ENCODE measurements at regions not wholly inside any gene's neighbourhood (a gene's known extent, or its start where the extent isn't known, plus 50 kb on each side); places are given as distances from the start of the nearest gene placed in this dataset.

DNA sequence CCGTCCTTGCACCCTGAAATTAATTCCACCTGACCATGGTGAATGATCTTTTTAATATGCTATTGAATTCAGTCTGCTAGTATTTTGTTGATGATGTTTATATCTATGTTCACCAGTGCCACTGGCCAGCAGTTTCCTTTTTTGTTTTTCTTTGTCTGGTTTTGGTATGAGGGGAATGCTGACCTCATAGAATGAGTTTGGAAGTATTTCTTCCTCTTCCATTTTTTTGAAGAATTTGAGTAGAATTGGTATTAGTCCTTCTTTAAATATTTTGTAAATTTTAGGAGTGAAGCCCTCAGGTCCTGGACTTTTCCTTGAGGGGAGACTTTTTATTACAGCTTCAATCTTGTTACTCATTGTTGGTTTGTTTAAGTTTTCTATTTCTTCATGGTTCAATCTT, 231.6 kb downstream of the MRPL39 start:
- TF ChIP-seq, protein P1, sequence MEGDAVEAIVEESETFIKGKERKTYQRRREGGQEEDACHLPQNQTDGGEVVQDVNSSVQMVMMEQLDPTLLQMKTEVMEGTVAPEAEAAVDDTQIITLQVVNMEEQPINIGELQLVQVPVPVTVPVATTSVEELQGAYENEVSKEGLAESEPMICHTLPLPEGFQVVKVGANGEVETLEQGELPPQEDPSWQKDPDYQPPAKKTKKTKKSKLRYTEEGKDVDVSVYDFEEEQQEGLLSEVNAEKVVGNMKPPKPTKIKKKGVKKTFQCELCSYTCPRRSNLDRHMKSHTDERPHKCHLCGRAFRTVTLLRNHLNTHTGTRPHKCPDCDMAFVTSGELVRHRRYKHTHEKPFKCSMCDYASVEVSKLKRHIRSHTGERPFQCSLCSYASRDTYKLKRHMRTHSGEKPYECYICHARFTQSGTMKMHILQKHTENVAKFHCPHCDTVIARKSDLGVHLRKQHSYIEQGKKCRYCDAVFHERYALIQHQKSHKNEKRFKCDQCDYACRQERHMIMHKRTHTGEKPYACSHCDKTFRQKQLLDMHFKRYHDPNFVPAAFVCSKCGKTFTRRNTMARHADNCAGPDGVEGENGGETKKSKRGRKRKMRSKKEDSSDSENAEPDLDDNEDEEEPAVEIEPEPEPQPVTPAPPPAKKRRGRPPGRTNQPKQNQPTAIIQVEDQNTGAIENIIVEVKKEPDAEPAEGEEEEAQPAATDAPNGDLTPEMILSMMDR (IDR thresholded peaks at IDR 0.05) = no peak
- TF ChIP-seq POLR2A (IDR thresholded peaks at IDR 0.05) (no peak), POLR2AphosphoS5 (IDR thresholded peaks at IDR 0.05) (no peak), EP300 (IDR thresholded peaks at IDR 0.05) (no peak)
- Histone ChIP-seq H3K4me1 (no peaks in the 10 kb centered on the region), H3K9me3 (no peaks in the 10 kb centered on the region), H3K4me3 (no peak overlapping the region), H3K27ac (no peak overlapping the region), H3K36me3 (no peaks in the 10 kb centered on the region), H3K27me3 (no peaks in the 10 kb centered on the region)
- 86 to 94% methylated on average over 1 of the region's 1 CpG for WGBS, 2 donors (ENCODE audit: low coverage in 1 of 2)
- no peak for ATAC-seq

DNA sequence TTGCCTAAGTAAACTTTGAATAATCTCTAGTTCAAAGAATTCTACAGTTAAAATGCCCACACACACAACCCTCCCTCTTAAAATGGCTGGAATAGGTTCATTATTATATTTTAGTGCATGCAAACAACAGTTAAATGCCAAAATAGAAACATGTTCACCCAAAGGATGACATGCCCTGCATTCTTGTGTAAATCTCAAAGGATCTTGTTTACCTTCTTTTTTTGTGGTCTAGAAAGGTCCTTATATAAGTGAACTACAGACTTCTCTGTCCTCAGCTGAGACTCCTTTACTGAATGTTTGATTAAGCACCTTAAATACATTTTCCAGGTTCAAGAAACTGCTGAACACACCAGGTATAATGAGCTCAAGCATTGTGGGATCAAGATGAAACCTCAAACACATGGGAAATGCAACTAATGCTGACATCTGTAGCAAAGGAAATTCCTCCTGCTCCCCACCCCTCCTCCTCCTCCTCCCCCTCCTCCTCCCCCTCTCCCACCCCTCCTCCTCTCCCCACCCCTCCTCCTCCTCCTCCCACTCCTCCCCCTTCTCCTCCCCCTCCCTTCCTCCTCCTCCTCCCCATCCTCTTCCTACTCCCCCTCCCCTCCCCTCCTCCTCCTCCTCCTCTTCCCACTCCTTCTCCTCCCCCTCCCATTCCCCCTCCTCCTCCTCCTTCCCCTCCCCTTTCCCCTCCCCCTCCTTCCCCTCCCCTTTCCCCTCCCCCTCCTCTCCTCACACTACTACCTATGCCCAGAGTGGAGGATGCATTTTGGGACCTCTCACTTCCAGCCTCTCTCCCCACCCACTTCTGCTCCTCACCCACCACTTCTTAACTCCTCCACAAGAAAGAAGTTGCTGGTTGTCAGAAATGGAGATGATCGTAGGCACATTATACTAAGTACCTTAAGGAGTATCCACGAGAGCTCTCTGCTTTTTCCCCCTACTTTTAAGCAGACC, 233.9 kb downstream of the MRPL39 start:
- TF ChIP-seq EP300 (IDR thresholded peaks at IDR 0.05) = no peak
- TF ChIP-seq, protein P1 (IDR thresholded peaks at IDR 0.05) = no peak
- no peak for TF ChIP-seq POLR2AphosphoS5 (IDR thresholded peaks at IDR 0.05)
- no peak for TF ChIP-seq POLR2A (IDR thresholded peaks at IDR 0.05)
- Histone ChIP-seq H3K27ac (no peak overlapping the region), H3K4me3 (no peak overlapping the region), H3K9me3 (no peaks in the 10 kb centered on the region), H3K4me1 (peaks cover 0 to 3% (median 0%) of the 10 kb centered on the region in 3 donors), H3K36me3 (no peaks in the 10 kb centered on the region), H3K27me3 (no peaks in the 10 kb centered on the region)
- no peak for ATAC-seq
- 72 to 89% methylated on average over 2 of the region's 2 CpGs for WGBS, 2 donors (ENCODE audit: low coverage in 1 of 2)

DNA sequence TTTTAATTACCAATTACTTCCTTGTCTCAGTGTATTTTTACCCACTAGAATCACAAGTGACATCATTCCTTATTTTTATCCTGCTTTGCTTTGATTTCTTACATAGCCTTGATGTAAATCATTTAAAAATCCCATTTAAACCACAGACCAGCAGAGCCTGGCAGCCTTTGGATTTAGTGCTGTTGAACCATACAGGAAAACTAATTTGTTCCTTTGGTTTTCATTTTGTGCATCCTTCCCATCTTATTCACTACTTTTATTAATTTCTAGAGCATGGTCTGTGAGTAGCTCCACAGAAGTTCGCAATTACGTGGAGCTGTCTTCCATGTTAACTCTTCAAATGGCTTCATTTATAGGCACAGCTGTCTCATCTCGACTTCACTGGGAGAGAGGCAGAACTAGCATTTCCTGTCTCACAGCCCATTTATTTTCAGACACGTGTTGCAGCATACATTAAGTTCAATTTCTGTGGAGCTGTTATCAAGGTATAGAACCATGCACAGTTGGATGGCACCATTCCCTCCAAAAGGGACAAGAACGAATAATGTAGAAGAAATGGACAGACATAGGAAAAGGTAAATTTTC, 235.3 kb downstream of the MRPL39 start:
- TF ChIP-seq EP300 (IDR thresholded peaks at IDR 0.05) = no peak
- Histone ChIP-seq H3K9me3 (no peaks in the 10 kb centered on the region), H3K27ac (no peak overlapping the region), H3K27me3 (no peaks in the 10 kb centered on the region), H3K4me3 (no peak overlapping the region), H3K36me3 (no peaks in the 10 kb centered on the region), H3K4me1 (peaks cover 0 to 3% (median 0%) of the 10 kb centered on the region in 3 donors)
- WGBS, 2 donors (ENCODE audit: low coverage in 1 of 2) = 37 to 47% methylated on average over 2 to 5 of the region's 5 CpGs
- ATAC-seq = no peak

DNA sequence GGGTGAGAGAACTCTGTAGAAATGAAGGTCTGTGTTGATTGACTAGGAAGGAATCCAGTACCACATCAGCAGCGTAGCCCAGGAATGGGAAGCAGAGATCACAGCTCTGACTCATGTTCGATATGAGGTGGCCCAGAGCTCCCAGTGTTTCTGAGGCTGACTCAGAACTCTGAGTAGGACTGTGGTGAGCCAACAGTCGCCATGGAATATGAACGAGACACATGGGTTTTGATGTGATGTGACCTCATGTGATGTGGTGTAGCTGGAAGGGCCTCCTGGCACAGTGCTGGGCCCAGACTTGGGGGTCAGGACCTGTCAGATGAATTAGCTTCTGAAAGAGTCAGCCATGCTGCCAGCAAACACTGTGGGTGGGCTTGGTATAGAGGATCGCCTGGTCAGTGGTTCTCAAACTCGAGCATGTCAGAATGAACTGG, 237.0 kb downstream of the MRPL39 start:
- no peak for ATAC-seq
- peaks cover 0 to 3% (median 0%) of the 10 kb centered on the region in 3 donors for H3K4me1 ChIP-seq
- no peaks in the 10 kb centered on the region for H3K27me3 ChIP-seq
- no peaks in the 10 kb centered on the region for H3K36me3 ChIP-seq
- peak overlapping the region in 1 of 4 donors; percentile 17 for H3K27ac ChIP-seq
- no peaks in the 10 kb centered on the region for H3K9me3 ChIP-seq
- TF ChIP-seq EP300 (IDR thresholded peaks at IDR 0.05) (no peak), POLR2A (IDR thresholded peaks at IDR 0.05) (no peak), POLR2AphosphoS5 (IDR thresholded peaks at IDR 0.05) (no peak)
- TF ChIP-seq, protein P1 (IDR thresholded peaks at IDR 0.05) = no peak
- no peak overlapping the region for H3K4me3 ChIP-seq
- WGBS, 2 donors (ENCODE audit: low coverage in 1 of 2) = 35 to 45% methylated on average over 3 to 6 of the region's 6 CpGs

DNA sequence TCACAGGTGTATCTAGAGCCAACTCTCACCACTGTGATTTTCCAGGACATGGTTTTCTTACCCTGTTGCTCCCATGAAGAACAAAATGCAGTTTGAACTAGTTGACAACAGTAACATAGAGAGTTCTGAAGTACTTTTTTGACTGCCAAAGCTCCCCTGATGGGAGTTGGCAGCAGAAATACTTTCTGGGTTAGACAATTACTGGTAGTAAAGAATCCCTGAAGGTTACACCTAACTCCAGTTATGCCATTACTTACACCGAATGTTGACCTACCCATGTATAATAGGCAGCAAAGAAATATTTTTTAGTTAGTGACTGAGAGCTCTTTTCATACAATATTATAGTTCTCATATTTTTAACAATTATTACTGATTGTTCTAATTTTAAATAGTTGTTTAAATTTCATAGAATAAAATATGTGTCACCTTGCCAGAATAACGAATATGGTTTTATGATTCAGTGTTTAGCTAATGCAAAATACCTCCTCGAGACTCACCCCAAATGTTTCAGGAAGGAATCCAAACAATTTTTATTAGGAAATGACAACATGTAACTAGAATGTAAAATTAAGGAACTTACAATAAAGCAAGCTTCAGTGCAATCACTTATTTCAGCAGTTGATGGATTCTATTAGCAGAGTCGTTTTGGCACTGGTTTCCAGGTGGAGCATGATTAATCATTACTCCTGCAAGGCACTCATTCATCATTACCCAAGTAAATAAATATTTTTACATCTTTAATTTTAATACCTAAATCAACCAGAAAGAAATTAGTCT, 237.6 kb downstream of the MRPL39 start:
- Histone ChIP-seq H3K4me3 (no peak overlapping the region), H3K9me3 (no peaks in the 10 kb centered on the region), H3K27me3 (no peaks in the 10 kb centered on the region), H3K4me1 (peaks cover 0 to 3% (median 0%) of the 10 kb centered on the region in 3 donors), H3K36me3 (no peaks in the 10 kb centered on the region), H3K27ac (no peak overlapping the region)
- TF ChIP-seq, protein P1 (IDR thresholded peaks at IDR 0.05) = no peak
- TF ChIP-seq POLR2AphosphoS5 (IDR thresholded peaks at IDR 0.05) = no peak
- TF ChIP-seq POLR2A (IDR thresholded peaks at IDR 0.05) = no peak
- no peak for TF ChIP-seq EP300 (IDR thresholded peaks at IDR 0.05)
- 20% methylated on average over 4 of the region's 4 CpGs for WGBS, 2 donors (ENCODE audit: low coverage in 1 of 2)
- ATAC-seq = no peak
